Activated naive CD4-positive, alpha-beta T cell treated with anti-CD3 and anti-CD28 coated beads, Interleukin-2, amount 50 U/mL, for 72 hours (primary cell): ENCODE measurements at regions not wholly inside any gene's neighbourhood (a gene's known extent, or its start where the extent isn't known, plus 50 kb on each side); places are given as distances from the start of the nearest gene placed in this dataset.

Experiments
- ATAC-seq, 2 donors: fragments of 150-1000 bp; cut with Tn5 transposase; 2 replicates each; pipeline ENCODE4 v1.10.0; 2021; ENCODE audit warnings: mild to moderate bottlenecking in 2 of 2, moderate library complexity in 2 of 2
- DNase-seq, 2 donors: peaks; one replicate each; pipeline ENCODE4 v3.0.0; 2021 to 2022; ENCODE audit warnings: low spot score in 2 of 2
- H3K27ac Mint-ChIP-seq, 2 donors: one replicate each; pipeline ENCODE4 v1.8.0; 2022; ENCODE audit warnings: mild to moderate bottlenecking in 2 of 2, mixed read lengths in 2 of 2
- H3K36me3 Mint-ChIP-seq, 2 donors: one replicate each; pipeline ENCODE4 v1.8.0; 2022; ENCODE audit warnings: mixed read lengths in 2 of 2
- H3K9me3 Mint-ChIP-seq, 2 donors: one replicate each; pipeline ENCODE4 v1.8.0; 2022; ENCODE audit warnings: mixed read lengths in 2 of 2

- ATAC-seq, result peak; percentile 90 to 98
- Mint-ChIP-seq H3K36me3 (peaks cover 0 to 8% of the 10 kb centered on the region in 2 donors), H3K9me3 (no peaks in the 10 kb centered on the region), H3K27ac (peak overlapping the region in 1 of 2 donors; percentile 55)
- no peak for DNase-seq
These were observed 53.5 kb upstream of the BACH1 start for GRCh38 chr21:29245104-29245643.

- no peak for DNase-seq
- no peak for ATAC-seq
- Mint-ChIP-seq H3K36me3 (peaks cover 0 to 8% of the 10 kb centered on the region in 2 donors), H3K9me3 (peaks cover 0 to 3% of the 10 kb centered on the region in 2 donors), H3K27ac (no peak overlapping the region)
These were observed 52.9 kb upstream of the BACH1 start for GRCh38 chr21:29245863-29246262.

- DNase-seq, result no peak
- no peak for ATAC-seq
- Mint-ChIP-seq H3K9me3 (peaks cover 0 to 3% of the 10 kb centered on the region in 2 donors), H3K27ac (no peak overlapping the region), H3K36me3 (peaks cover 0 to 8% of the 10 kb centered on the region in 2 donors)
These were observed 52.1 kb upstream of the BACH1 start for GRCh38 chr21:29246614-29247013.

GRCh38 chr21:29248124-29248523, 50.6 kb upstream of the BACH1 start:
- no peak overlapping the region for H3K27ac Mint-ChIP-seq
- H3K36me3 Mint-ChIP-seq, result peaks cover 2 to 21% of the 10 kb centered on the region in 2 donors
- DNase-seq (no peak), ATAC-seq (no peak)
- peaks cover 0 to 7% of the 10 kb centered on the region in 2 donors for H3K9me3 Mint-ChIP-seq
